ENCODE measurements at regions not wholly inside any gene's neighbourhood (a gene's known extent, or its start where the extent isn't known, plus 50 kb on each side); places are given as distances from the start of the nearest gene placed in this dataset.
"Not testable (repeated sequence)": the region's sequence is repeated elsewhere in the genome, so short reads cannot be mapped to it uniquely, and the experiment has no call there.

GRCh38 chr16:17755158-17755557, 284.4 kb upstream of the XYLT1 start:
- Mint-ChIP-seq H3K4me1 (ENCODE audit: low read depth) (no peaks in the 10 kb centered on the region), H3K27ac (no peak overlapping the region), H3K27me3 (peaks cover 10% of the 10 kb centered on the region), H3K36me3 (ENCODE audit: low read depth) (no peaks in the 10 kb centered on the region), H3K4me3 (no peak overlapping the region), H3K9me3 (no peaks in the 10 kb centered on the region)
- DNase-seq, result no peak

- H3K4me1 Mint-ChIP-seq (ENCODE audit: low read depth), result no peaks in the 10 kb centered on the region
- peaks cover 6% of the 10 kb centered on the region for H3K27me3 Mint-ChIP-seq
- no peak overlapping the region for H3K27ac Mint-ChIP-seq
- DNase-seq, result no peak
- no peaks in the 10 kb centered on the region for H3K36me3 Mint-ChIP-seq (ENCODE audit: low read depth)
- H3K4me3 Mint-ChIP-seq, result no peak overlapping the region
- H3K9me3 Mint-ChIP-seq, result peaks cover 5% of the 10 kb centered on the region
Measured at GRCh38 chr16:17753434-17753833, 282.7 kb upstream of the XYLT1 start.

GRCh38 chr16:17749706-17750105, 278.9 kb upstream of the XYLT1 start:
- Mint-ChIP-seq H3K4me1 (ENCODE audit: low read depth) (no peaks in the 10 kb centered on the region), H3K4me3 (no peak overlapping the region), H3K27me3 (peaks cover 14% of the 10 kb centered on the region), H3K9me3 (peaks cover 5% of the 10 kb centered on the region), H3K36me3 (ENCODE audit: low read depth) (no peaks in the 10 kb centered on the region), H3K27ac (no peak overlapping the region)
- no peak for DNase-seq

GRCh38 chr16:17748044-17748719, 277.4 kb upstream of the XYLT1 start:
- Mint-ChIP-seq H3K36me3 (ENCODE audit: low read depth) (no peaks in the 10 kb centered on the region), H3K9me3 (peaks cover 5% of the 10 kb centered on the region), H3K4me3 (no peak overlapping the region), H3K4me1 (ENCODE audit: low read depth) (no peaks in the 10 kb centered on the region), H3K27ac (no peak overlapping the region), H3K27me3 (peaks cover 12% of the 10 kb centered on the region)
- no peak for DNase-seq

- DNase-seq, result no peak
- H3K4me1 Mint-ChIP-seq (ENCODE audit: low read depth), result no peaks in the 10 kb centered on the region
- no peak overlapping the region for H3K27ac Mint-ChIP-seq
- peaks cover 16% of the 10 kb centered on the region for H3K27me3 Mint-ChIP-seq
- no peak overlapping the region for H3K4me3 Mint-ChIP-seq
- H3K9me3 Mint-ChIP-seq, result peaks cover 5% of the 10 kb centered on the region
- no peaks in the 10 kb centered on the region for H3K36me3 Mint-ChIP-seq (ENCODE audit: low read depth)
Measured at GRCh38 chr16:17747081-17747756, 276.5 kb upstream of the XYLT1 start.

- Mint-ChIP-seq H3K4me3 (no peak overlapping the region), H3K9me3 (peaks cover 5% of the 10 kb centered on the region), H3K4me1 (ENCODE audit: low read depth) (no peaks in the 10 kb centered on the region), H3K27ac (no peak overlapping the region), H3K27me3 (peaks cover 21% of the 10 kb centered on the region), H3K36me3 (ENCODE audit: low read depth) (no peaks in the 10 kb centered on the region)
- DNase-seq, result no peak
Measured at GRCh38 chr16:17744921-17745572, 274.3 kb upstream of the XYLT1 start.

- no peak overlapping the region for H3K27ac Mint-ChIP-seq
- H3K4me1 Mint-ChIP-seq (ENCODE audit: low read depth), result no peaks in the 10 kb centered on the region
- no peak overlapping the region for H3K4me3 Mint-ChIP-seq
- H3K9me3 Mint-ChIP-seq, result no peaks in the 10 kb centered on the region
- DNase-seq, result no peak
- H3K36me3 Mint-ChIP-seq (ENCODE audit: low read depth), result no peaks in the 10 kb centered on the region
- H3K27me3 Mint-ChIP-seq, result peaks cover 21% of the 10 kb centered on the region
Measured at GRCh38 chr16:17743578-17743977, 272.8 kb upstream of the XYLT1 start.

- Mint-ChIP-seq H3K27ac (no peak overlapping the region), H3K4me1 (ENCODE audit: low read depth) (no peaks in the 10 kb centered on the region), H3K36me3 (ENCODE audit: low read depth) (no peaks in the 10 kb centered on the region), H3K27me3 (peaks cover 21% of the 10 kb centered on the region), H3K4me3 (no peak overlapping the region), H3K9me3 (no peaks in the 10 kb centered on the region)
- DNase-seq, result no peak
Measured at GRCh38 chr16:17743158-17743557, 272.4 kb upstream of the XYLT1 start.

- H3K9me3 Mint-ChIP-seq; H3K27ac Mint-ChIP-seq; H3K4me1 Mint-ChIP-seq (ENCODE audit: low read depth); H3K36me3 Mint-ChIP-seq (ENCODE audit: low read depth); H3K4me3 Mint-ChIP-seq; DNase-seq: not testable (repeated sequence)
- H3K27me3 Mint-ChIP-seq, result peaks cover 15% of the 10 kb centered on the region
Measured at GRCh38 chr16:17735099-17735498, 264.3 kb upstream of the XYLT1 start.

GRCh38 chr16:17729820-17730219, 259.1 kb upstream of the XYLT1 start:
- H3K36me3 Mint-ChIP-seq (ENCODE audit: low read depth), result no peaks in the 10 kb centered on the region
- H3K27me3 Mint-ChIP-seq, result peaks cover 20% of the 10 kb centered on the region
- no peak overlapping the region for H3K4me3 Mint-ChIP-seq
- H3K9me3 Mint-ChIP-seq, result peaks cover 5% of the 10 kb centered on the region
- DNase-seq, result no peak
- no peak overlapping the region for H3K27ac Mint-ChIP-seq
- H3K4me1 Mint-ChIP-seq (ENCODE audit: low read depth), result no peaks in the 10 kb centered on the region

- Mint-ChIP-seq H3K27ac (no peak overlapping the region), H3K27me3 (peaks cover 27% of the 10 kb centered on the region), H3K36me3 (ENCODE audit: low read depth) (no peaks in the 10 kb centered on the region), H3K4me3 (no peak overlapping the region), H3K9me3 (peaks cover 5% of the 10 kb centered on the region), H3K4me1 (ENCODE audit: low read depth) (no peaks in the 10 kb centered on the region)
- DNase-seq, result no peak
Measured at GRCh38 chr16:17728196-17728595, 257.4 kb upstream of the XYLT1 start.

- DNase-seq, result no peak
- Mint-ChIP-seq H3K4me3 (no peak overlapping the region), H3K27me3 (peaks cover 26% of the 10 kb centered on the region), H3K27ac (no peak overlapping the region), H3K36me3 (ENCODE audit: low read depth) (no peaks in the 10 kb centered on the region), H3K9me3 (no peaks in the 10 kb centered on the region), H3K4me1 (ENCODE audit: low read depth) (no peaks in the 10 kb centered on the region)
Measured at GRCh38 chr16:17724242-17724898, 253.6 kb upstream of the XYLT1 start.

- H3K9me3 Mint-ChIP-seq, result no peaks in the 10 kb centered on the region
- H3K36me3 Mint-ChIP-seq (ENCODE audit: low read depth), result no peaks in the 10 kb centered on the region
- H3K4me3 Mint-ChIP-seq, result no peak overlapping the region
Measured at GRCh38 chr16:17723531-17724134, 252.9 kb upstream of the XYLT1 start.

GRCh38 chr16:17718495-17718894, 247.7 kb upstream of the XYLT1 start:
- no peaks in the 10 kb centered on the region for H3K9me3 Mint-ChIP-seq
- peaks cover 20% of the 10 kb centered on the region for H3K27me3 Mint-ChIP-seq
- DNase-seq, result no peak
- H3K4me3 Mint-ChIP-seq, result no peak overlapping the region
- H3K36me3 Mint-ChIP-seq (ENCODE audit: low read depth), result no peaks in the 10 kb centered on the region
- no peaks in the 10 kb centered on the region for H3K4me1 Mint-ChIP-seq (ENCODE audit: low read depth)
- no peak overlapping the region for H3K27ac Mint-ChIP-seq

More at GRCh38 chr16:17723531-17724134, 252.9 kb upstream of the XYLT1 start:
- Mint-ChIP-seq H3K27me3 (peaks cover 22% of the 10 kb centered on the region), H3K27ac (no peak overlapping the region), H3K4me1 (ENCODE audit: low read depth) (no peaks in the 10 kb centered on the region)
- DNase-seq, result no peak
